ENCODE measurements at regions not wholly inside any gene's neighbourhood (a gene's known extent, or its start where the extent isn't known, plus 50 kb on each side); places are given as distances from the start of the nearest gene placed in this dataset.

GRCh38 chr4:177057186-177057585, 252.5 kb upstream of the NEIL3 start:
- Histone ChIP-seq H2AFZ (ENCODE audit: low read depth, low read length) (no peak overlapping the region), H3K9ac (replicated peaks; ENCODE audit: extremely low read depth, insufficient read depth, low read length) (no peak overlapping the region), H3K9me3 (replicated peaks; ENCODE audit: control insufficient read depth, insufficient read depth, low read length) (no peaks in the 10 kb centered on the region), H3K9me1 (replicated peaks; ENCODE audit: control insufficient read depth, extremely low read depth, insufficient read depth, low read length) (no peaks in the 10 kb centered on the region), H3K4me1 (ENCODE audit: control insufficient read depth, extremely low read depth, insufficient read depth, low read length) (no peaks in the 10 kb centered on the region), H3K4me3 (replicated peaks in 1 of 3; ENCODE audit: insufficient read depth in 1 of 3, low read depth in 1 of 3, low read length in 3 of 3) (no peak overlapping the region), H3K27me3 (ENCODE audit: control insufficient read depth in 2 of 2, insufficient read depth in 2 of 2, low read length in 2 of 2) (peaks cover 0 to 2% of the 10 kb centered on the region in 2 experiments), H3K27ac (ENCODE audit: insufficient read depth, low read depth, low read length) (no peak overlapping the region), H4K20me1 (replicated peaks; ENCODE audit: control insufficient read depth, extremely low read depth, insufficient read depth, low read length) (no peaks in the 10 kb centered on the region), H3K79me2 (ENCODE audit: control insufficient read depth, insufficient read depth, low read length) (no peaks in the 10 kb centered on the region), H3K36me3 (ENCODE audit: control insufficient read depth in 2 of 2, extremely low read depth in 1 of 2, insufficient read depth in 2 of 2, low read length in 2 of 2) (no peaks in the 10 kb centered on the region), H3K4me2 (ENCODE audit: insufficient read depth, low read length) (no peak overlapping the region)
- POLR2A ChIA-PET = no interaction called here
- dilution Hi-C loops (cut with MboI; ENCODE audit: extremely low pct_ligation_motif_present, low sequenced_read_pairs) (no loop called here), intact Hi-C loops (cut with micrococcal nuclease) (loop anchor here (10.0 kb wide), 1 partner anchor 188 kb away; no protein-coding TSS in a partner anchor)
- no TSS peak for BruUV-seq (replicated peaks)
- CTCF ChIA-PET = interaction anchor here (1.0 to 4.6 kb wide), 3 partner anchors 10 to 679 kb away, joined by 3 to 55 read pairs (median 3); no protein-coding TSS in a partner anchor
- TF ChIP-seq POLR2AphosphoS5 (IDR thresholded peaks at IDR 0.05; ENCODE audit: insufficient read depth, low read depth, low read length) (no peak), GATA2 (IDR thresholded peaks at IDR 0.05; ENCODE audit: insufficient read depth, insufficient read length, low read depth, low read length) (no peak), MAX (IDR thresholded peaks at IDR 0.05; ENCODE audit: insufficient read depth, insufficient read length) (no peak), EZH2 (IDR thresholded peaks at IDR 0.05; ENCODE audit: borderline replicate concordance, low read depth, low read length, severe bottlenecking) (no peak), FOS (IDR thresholded peaks at IDR 0.05; ENCODE audit: borderline replicate concordance, insufficient read depth, low read length) (no peak), POLR2A (IDR thresholded peaks at IDR 0.05; ENCODE audit: low read depth, low read length) (no peak), JUN (IDR thresholded peaks at IDR 0.05; ENCODE audit: borderline replicate concordance, insufficient read depth, insufficient read length, low read depth) (no peak), MYC (IDR thresholded peaks at IDR 0.05; ENCODE audit: low read depth, low read length) (no peak), CTCF (IDR thresholded peaks at IDR 0.05; ENCODE audit: extremely low read depth in 1 of 2, insufficient read depth in 1 of 2, low read depth in 1 of 2, low read length in 2 of 2) (no peak)
- no peak for DNase-seq (ENCODE audit: low read depth, low spot score)
- no peak for FAIRE-seq
